Right lobe of liver (tissue), 4 donors: ENCODE measurements at regions not wholly inside any gene's neighbourhood (a gene's known extent, or its start where the extent isn't known, plus 50 kb on each side); places are given as distances from the start of the nearest gene placed in this dataset.

Experiments
- POLR2A ChIP-seq: fragments of 450-650 bp; IDR thresholded peaks from one replicate; pipeline ENCODE4 v1.6.1; 2017; ENCODE audit warnings: antibody characterized with exemption, mild to moderate bottlenecking
- TF ChIP-seq, protein P1 (sequence below), 4 donors: fragments of 200-600 bp in 3 of 4; fragments of 450-650 bp in 1 of 4; IDR thresholded peaks; one replicate each; pipeline versions ENCODE4 v1.5.1 to v1.8.0; 2016 to 2022; ENCODE audit warnings: antibody characterized with exemption in 4 of 4, mild to moderate bottlenecking in 2 of 4
- donor health status: DM: no; HTN: no; CAD: no.
- donor health status: DM: no; HTN: no; CAD: no.
- donor health status: DM: no; HTN: yes; CAD: no.

GRCh38 chr5:159531554-159532105 is 201.3 kb upstream of the IL12B start:
- TF ChIP-seq, protein P1, sequence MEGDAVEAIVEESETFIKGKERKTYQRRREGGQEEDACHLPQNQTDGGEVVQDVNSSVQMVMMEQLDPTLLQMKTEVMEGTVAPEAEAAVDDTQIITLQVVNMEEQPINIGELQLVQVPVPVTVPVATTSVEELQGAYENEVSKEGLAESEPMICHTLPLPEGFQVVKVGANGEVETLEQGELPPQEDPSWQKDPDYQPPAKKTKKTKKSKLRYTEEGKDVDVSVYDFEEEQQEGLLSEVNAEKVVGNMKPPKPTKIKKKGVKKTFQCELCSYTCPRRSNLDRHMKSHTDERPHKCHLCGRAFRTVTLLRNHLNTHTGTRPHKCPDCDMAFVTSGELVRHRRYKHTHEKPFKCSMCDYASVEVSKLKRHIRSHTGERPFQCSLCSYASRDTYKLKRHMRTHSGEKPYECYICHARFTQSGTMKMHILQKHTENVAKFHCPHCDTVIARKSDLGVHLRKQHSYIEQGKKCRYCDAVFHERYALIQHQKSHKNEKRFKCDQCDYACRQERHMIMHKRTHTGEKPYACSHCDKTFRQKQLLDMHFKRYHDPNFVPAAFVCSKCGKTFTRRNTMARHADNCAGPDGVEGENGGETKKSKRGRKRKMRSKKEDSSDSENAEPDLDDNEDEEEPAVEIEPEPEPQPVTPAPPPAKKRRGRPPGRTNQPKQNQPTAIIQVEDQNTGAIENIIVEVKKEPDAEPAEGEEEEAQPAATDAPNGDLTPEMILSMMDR (IDR thresholded peaks at IDR 0.05) = no peak
- no peak for TF ChIP-seq POLR2A
